Keratinocyte (primary cell): ENCODE measurements at regions not wholly inside any gene's neighbourhood (a gene's known extent, or its start where the extent isn't known, plus 50 kb on each side); places are given as distances from the start of the nearest gene placed in this dataset.

Experiments
- DNase-seq: peaks from one replicate; pipeline ENCODE4 v3.0.0-alpha.2; 2011; ENCODE audit warnings: low read depth, missing footprints, low spot score
- FAIRE-seq: peaks from 2 replicates; lab custom pipeline; 2011; peaks lifted over from hg19 to GRCh38; lab: Jason Lieb, UNC
- H2AFZ ChIP-seq: 2 replicates; pipeline ENCODE4 v1.6.0; 2012; ENCODE audit warnings: low read length, control low read depth, inconsistent platforms; ENCODE audit not compliant: control insufficient read depth
- H3K27ac ChIP-seq: 2 replicates; pipeline ENCODE4 v1.5.1; 2011; ENCODE audit warnings: low read length; ENCODE audit not compliant: control insufficient read depth, insufficient read depth
- H3K27me3 ChIP-seq: 3 replicates; pipeline ENCODE4 v1.6.0; 2011; ENCODE audit warnings: low read length; ENCODE audit not compliant: control insufficient read depth, insufficient read depth; ENCODE audit errors: extremely low read depth
- H3K36me3 ChIP-seq, 2 experiments: 2 replicates in 1 of 2; 3 replicates in 1 of 2; pipeline ENCODE4 v1.5.1; 2011; ENCODE audit warnings: low read length in 2 of 2, mild to moderate bottlenecking in 1 of 2; ENCODE audit not compliant: control insufficient read depth in 2 of 2, insufficient read depth in 2 of 2; ENCODE audit errors: extremely low read depth in 1 of 2
- H3K4me1 ChIP-seq: 3 replicates; pipeline ENCODE4 v1.5.1; 2011; ENCODE audit warnings: low read length; ENCODE audit not compliant: control insufficient read depth, insufficient read depth; ENCODE audit errors: extremely low read depth
- H3K4me2 ChIP-seq: 3 replicates; pipeline ENCODE4 v1.6.0; 2011; ENCODE audit warnings: low read depth, low read length; ENCODE audit not compliant: control insufficient read depth, insufficient read depth; ENCODE audit errors: extremely low read depth
- H3K4me3 ChIP-seq, 3 experiments: fragments of 200-600 bp in 1 of 3; sonication (generic) in 1 of 3; 2 replicates in 2 of 3; 3 replicates in 1 of 3; pipeline ENCODE4 v1.5.1; 2011 to 2016; ENCODE audit warnings: low read length in 3 of 3, mild to moderate bottlenecking in 3 of 3, control low read depth in 2 of 3, inconsistent platforms in 1 of 3, low read depth in 1 of 3, mixed read lengths in 1 of 3, mixed run types in 1 of 3, moderate library complexity in 1 of 3; ENCODE audit not compliant: control insufficient read depth in 2 of 3, insufficient read depth in 2 of 3; ENCODE audit errors: extremely low read depth in 1 of 3
- H3K79me2 ChIP-seq: 2 replicates; pipeline ENCODE4 v1.6.0; 2012; ENCODE audit warnings: low read length; ENCODE audit not compliant: control insufficient read depth, insufficient read depth
- H3K9ac ChIP-seq: 3 replicates; pipeline ENCODE4 v1.6.0; 2011; ENCODE audit warnings: low read length; ENCODE audit not compliant: control insufficient read depth, insufficient read depth; ENCODE audit errors: extremely low read depth
- H3K9me1 ChIP-seq: 3 replicates; pipeline ENCODE4 v1.6.0; 2011; ENCODE audit warnings: low read length; ENCODE audit not compliant: control insufficient read depth, insufficient read depth; ENCODE audit errors: extremely low read depth
- H3K9me3 ChIP-seq: 2 replicates; pipeline ENCODE4 v1.5.1; 2012; ENCODE audit warnings: low read depth, low read length; ENCODE audit not compliant: control insufficient read depth
- H4K20me1 ChIP-seq: 3 replicates; pipeline ENCODE4 v1.6.0; 2011; ENCODE audit warnings: low read length; ENCODE audit not compliant: control insufficient read depth, insufficient read depth; ENCODE audit errors: extremely low read depth
- EZH2 ChIP-seq: IDR thresholded peaks from one replicate; pipeline ENCODE4 v1.6.1; 2012; ENCODE audit warnings: inconsistent platforms, mild to moderate bottlenecking, low read length, moderate library complexity
- dilution Hi-C: fragments of 300-500 bp; cut with MboI; formaldehyde crosslinking; loops from one replicate; pipeline ENCODE4 v1.7.0; 2020; ENCODE audit warnings: low sequenced_read_pairs; ENCODE audit not compliant: extremely low pct_ligation_motif_present
- TF ChIP-seq, protein P1 (sequence below), 3 experiments: IDR thresholded peaks in 1 of 3; conservative IDR thresholded peaks in 1 of 3; optimal IDR thresholded peaks in 1 of 3; 2 replicates in 2 of 3; 3 replicates in 1 of 3; pipeline versions ENCODE3 to v1.5.1; 2011; ENCODE audit warnings: low read length in 3 of 3, mild to moderate bottlenecking in 3 of 3, moderate library complexity in 2 of 3, control low read depth in 1 of 3, inconsistent platforms in 1 of 3; ENCODE audit not compliant: insufficient read depth in 2 of 3; ENCODE audit errors: extremely low read depth in 1 of 3

DNA sequence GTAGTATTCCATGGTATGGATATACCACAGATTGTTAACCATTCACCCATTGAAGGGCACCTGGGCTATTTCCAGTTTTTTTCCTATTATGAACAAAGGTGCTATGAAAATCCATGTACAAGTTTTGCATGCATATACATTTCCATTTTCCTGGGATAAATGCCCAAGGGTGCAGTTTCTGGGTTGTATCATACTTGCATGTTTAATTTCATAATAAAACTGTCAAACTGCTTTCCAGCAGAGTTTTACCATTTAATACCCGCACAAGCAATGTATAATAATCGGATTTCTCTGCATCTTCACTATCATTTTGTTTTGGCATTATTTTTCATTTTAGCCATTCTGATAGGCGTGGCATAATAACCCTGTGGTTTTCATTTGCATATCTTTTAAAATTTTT, 154.3 kb upstream of the CXCL12 start:
- Histone ChIP-seq H3K4me1 (no peaks in the 10 kb centered on the region), H3K79me2 (no peaks in the 10 kb centered on the region), H3K4me2 (no peak overlapping the region), H3K9ac (no peak overlapping the region), H3K27me3 (no peaks in the 10 kb centered on the region), H3K9me1 (no peaks in the 10 kb centered on the region), H3K9me3 (no peaks in the 10 kb centered on the region), H3K36me3 (no peaks in the 10 kb centered on the region), H3K27ac (no peak overlapping the region), H4K20me1 (no peaks in the 10 kb centered on the region), H2AFZ (no peak overlapping the region), H3K4me3 (no peak overlapping the region)
- FAIRE-seq: no peak
- no peak for DNase-seq
- no peak for TF ChIP-seq EZH2
- TF ChIP-seq, protein P1, sequence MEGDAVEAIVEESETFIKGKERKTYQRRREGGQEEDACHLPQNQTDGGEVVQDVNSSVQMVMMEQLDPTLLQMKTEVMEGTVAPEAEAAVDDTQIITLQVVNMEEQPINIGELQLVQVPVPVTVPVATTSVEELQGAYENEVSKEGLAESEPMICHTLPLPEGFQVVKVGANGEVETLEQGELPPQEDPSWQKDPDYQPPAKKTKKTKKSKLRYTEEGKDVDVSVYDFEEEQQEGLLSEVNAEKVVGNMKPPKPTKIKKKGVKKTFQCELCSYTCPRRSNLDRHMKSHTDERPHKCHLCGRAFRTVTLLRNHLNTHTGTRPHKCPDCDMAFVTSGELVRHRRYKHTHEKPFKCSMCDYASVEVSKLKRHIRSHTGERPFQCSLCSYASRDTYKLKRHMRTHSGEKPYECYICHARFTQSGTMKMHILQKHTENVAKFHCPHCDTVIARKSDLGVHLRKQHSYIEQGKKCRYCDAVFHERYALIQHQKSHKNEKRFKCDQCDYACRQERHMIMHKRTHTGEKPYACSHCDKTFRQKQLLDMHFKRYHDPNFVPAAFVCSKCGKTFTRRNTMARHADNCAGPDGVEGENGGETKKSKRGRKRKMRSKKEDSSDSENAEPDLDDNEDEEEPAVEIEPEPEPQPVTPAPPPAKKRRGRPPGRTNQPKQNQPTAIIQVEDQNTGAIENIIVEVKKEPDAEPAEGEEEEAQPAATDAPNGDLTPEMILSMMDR (optimal IDR thresholded peaks at IDR 0.05 in 1 of 3, IDR thresholded peaks at IDR 0.05 in 1 of 3, conservative IDR thresholded peaks at IDR 0.05 in 1 of 3; ENCODE audit: extremely low read depth in 1 of 3, insufficient read depth in 2 of 3, low read length in 3 of 3): no peak
- dilution Hi-C loops: no loop called here

DNA sequence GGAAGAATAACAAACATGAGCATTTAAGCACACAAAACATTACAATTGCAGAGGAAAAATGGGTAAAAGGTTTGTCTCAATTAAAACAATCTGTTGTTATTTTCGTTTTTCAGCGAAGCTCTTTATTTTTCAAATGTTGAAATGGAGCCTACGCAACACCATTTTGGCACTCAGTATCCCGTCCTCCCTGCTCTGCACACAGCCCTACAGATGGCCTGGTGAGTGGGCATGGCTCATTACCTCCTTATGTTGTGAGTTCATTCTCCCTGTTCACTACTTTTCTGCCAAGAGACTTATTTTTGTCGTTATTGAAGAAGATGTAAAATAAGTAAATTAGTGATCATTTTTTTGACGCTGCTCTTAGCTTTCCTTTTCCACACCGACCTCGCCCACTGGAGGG, 167.8 kb upstream of the CXCL12 start:
- no peak for DNase-seq
- H3K4me2 ChIP-seq: no peak overlapping the region
- no peak overlapping the region for H3K27ac ChIP-seq
- no peaks in the 10 kb centered on the region for H3K79me2 ChIP-seq
- FAIRE-seq: no peak
- no peaks in the 10 kb centered on the region for H3K36me3 ChIP-seq
- H3K9me1 ChIP-seq: no peaks in the 10 kb centered on the region
- dilution Hi-C loops: no loop called here
- no peak for TF ChIP-seq EZH2
- TF ChIP-seq, protein P1 (optimal IDR thresholded peaks at IDR 0.05 in 1 of 3, IDR thresholded peaks at IDR 0.05 in 1 of 3, conservative IDR thresholded peaks at IDR 0.05 in 1 of 3; ENCODE audit: extremely low read depth in 1 of 3, insufficient read depth in 2 of 3, low read length in 3 of 3): no peak
- peaks cover 5% of the 10 kb centered on the region for H3K9me3 ChIP-seq
- no peaks in the 10 kb centered on the region for H4K20me1 ChIP-seq
- no peak overlapping the region for H2AFZ ChIP-seq
- no peaks in the 10 kb centered on the region for H3K27me3 ChIP-seq
- no peak overlapping the region for H3K9ac ChIP-seq
- H3K4me3 ChIP-seq: no peak overlapping the region
- H3K4me1 ChIP-seq: no peaks in the 10 kb centered on the region
